ENCODE measurements at regions not wholly inside any gene's neighbourhood (a gene's known extent, or its start where the extent isn't known, plus 50 kb on each side); places are given as distances from the start of the nearest gene placed in this dataset.

DNA sequence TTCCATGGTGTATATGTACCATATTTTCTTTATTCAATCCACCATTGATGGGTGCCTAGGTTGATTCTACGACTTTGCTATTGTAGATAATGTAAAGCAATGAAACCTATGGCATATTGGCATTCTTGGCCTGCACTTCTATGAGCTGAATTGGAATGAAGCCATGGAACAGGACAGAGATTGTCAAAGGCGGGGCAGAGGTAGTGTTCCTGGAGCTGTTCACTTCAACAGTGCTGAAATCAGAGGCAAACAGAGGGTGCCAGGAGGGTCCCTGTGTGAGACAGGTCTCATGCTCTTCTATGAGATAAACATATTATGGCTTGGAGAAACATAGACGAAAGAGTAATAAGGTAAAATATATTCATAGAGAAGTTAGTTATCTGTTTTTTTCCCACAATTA is 342.6 kb upstream of the VCX start:
- TF ChIP-seq POLR2AphosphoS5 (IDR thresholded peaks at IDR 0.05; ENCODE audit: low read depth, low read length) (no peak), POLR2A (IDR thresholded peaks at IDR 0.05; ENCODE audit: low read depth, low read length) (no peak), TAF1 (IDR thresholded peaks at IDR 0.05; ENCODE audit: borderline replicate concordance, low read depth, low read length) (no peak)

Data from GM12892 (cell line).